ENCODE measurements at regions not wholly inside any gene's neighbourhood (a gene's known extent, or its start where the extent isn't known, plus 50 kb on each side); places are given as distances from the start of the nearest gene placed in this dataset.

DNA sequence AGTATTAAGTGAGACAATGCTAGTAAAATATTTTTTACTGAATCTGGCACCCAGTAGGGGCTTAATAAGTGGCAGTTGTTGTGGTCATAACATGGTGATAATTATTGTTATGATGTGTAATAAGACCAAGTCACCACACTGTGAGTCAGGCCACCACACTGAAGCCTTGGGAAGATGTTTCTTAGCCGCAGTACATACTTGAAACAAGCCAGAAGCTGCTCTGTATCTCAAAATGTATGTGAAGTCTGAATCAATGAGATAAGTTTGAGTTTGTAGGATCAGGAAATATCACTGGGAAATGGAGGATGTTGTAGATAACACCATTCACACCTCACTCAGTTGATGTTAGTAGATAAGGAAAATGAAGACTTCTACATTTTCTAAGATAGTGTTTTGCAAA is 51.3 kb upstream of the PTPN3 start:
- Histone ChIP-seq H3K27ac (no peak overlapping the region), H3K4me3 (no peak overlapping the region)

DNA sequence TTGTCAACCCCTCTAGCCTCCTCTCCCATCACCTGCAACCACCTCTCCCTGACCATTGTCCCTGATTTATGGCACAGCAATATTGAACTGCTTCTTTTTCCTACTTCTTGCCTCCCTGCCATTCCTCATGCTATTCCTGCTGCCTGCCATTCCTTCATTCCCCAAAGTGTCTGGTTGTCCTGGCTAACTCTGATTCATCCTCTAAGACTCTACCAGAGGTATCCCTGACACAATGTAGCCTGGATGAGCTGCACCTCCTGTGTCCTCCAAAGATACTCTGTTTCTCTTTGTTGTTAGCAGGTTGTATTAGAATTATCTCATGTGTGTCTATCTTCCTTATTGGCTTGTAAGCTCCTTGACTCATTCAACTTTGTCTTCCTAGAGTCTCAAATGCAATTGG is 53.5 kb upstream of the PTPN3 start:
- H3K27ac ChIP-seq, result no peak overlapping the region
- H3K4me3 ChIP-seq, result no peak overlapping the region

DNA sequence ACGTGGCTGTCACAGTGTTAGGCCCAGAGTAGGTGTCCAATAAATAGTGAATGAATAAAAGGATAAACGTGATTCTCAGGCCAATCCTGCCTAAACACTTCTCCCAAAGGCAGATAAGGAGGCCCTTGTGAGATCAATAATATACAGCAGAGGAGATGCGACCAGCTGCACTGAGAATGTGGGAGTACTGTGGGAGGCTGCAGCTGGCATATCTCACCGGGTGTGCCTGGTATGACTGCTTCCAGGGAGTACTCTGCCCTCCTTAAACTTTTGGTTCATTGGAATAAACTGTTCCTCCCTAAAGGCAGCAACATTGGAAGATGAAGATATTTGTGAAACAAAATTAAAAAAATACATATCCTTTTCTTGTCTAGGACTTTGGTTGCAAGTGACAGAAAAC is 57.1 kb upstream of the PTPN3 start:
- H3K4me3 ChIP-seq, result no peak overlapping the region
- H3K27ac ChIP-seq, result peak overlapping the region in 14 of 21 experiments; percentile 21 to 75 (median 61)

DNA sequence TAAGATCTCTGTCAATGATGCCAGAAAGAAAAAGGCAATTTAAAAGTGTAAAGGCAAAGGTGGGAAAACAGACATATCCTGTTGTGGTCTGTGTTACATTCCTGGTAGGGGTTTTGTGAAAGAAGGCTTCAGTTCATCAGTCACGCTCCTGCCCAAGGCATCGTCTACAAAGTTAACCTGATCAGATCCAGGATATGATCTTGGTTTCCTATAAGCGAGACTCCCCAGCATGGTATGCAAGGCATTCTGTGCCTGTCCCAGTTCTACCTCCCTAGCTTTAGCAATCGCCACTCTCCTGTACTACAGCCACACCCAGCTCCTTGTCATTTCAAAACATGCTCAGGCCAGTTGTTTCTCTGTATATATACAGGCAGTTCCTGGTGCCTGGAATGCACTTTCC is 58.0 kb upstream of the PTPN3 start:
- Histone ChIP-seq H3K4me3 (no peak overlapping the region), H3K27ac (peak overlapping the region in 16 of 21 experiments; percentile 35 to 75 (median 59))

DNA sequence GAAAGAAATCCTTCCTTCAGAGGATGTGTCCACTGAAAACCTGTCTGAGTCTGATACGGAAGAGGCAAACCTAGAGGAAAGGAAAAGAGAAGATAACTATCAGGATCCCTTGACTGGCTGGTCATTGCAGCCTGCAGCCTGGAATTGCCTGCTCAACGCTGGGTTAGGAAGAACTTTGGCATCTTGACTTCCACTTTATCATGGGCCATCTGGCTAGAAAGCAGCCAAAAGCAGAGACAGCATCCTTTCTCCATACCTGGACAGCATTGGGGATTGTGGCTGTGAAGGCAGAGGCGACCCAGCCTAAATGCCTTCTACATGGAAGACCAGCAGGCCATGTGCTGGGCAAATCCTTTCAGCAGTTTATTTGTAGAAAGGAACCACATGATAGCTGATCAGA is 58.7 kb upstream of the PTPN3 start:
- Histone ChIP-seq H3K4me3 (no peak overlapping the region), H3K27ac (peak overlapping the region in 8 of 21 experiments; percentile 27 to 66 (median 49))

DNA sequence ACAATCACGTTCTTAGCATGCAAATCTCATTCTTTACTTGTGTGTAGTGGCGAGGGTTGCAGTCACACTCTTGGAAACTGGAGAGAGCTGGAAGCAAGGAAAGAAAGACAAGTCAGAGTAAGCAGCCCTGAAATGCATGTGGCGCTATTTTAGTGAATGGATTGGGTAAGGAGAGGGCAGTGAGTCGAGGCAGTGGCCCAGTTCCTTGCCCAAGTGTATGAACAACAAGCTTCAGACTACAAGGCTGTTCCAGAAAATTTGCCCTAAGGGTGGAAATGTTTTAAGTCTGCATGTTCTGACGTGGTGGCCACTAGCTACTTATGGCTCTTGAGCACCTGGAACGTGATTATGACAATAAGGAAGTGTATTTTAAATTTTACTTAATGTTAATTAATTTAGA is 59.4 kb upstream of the PTPN3 start:
- Histone ChIP-seq H3K4me3 (no peak overlapping the region), H3K27ac (peak overlapping the region in 2 of 21 experiments; percentile 34 to 66)

DNA sequence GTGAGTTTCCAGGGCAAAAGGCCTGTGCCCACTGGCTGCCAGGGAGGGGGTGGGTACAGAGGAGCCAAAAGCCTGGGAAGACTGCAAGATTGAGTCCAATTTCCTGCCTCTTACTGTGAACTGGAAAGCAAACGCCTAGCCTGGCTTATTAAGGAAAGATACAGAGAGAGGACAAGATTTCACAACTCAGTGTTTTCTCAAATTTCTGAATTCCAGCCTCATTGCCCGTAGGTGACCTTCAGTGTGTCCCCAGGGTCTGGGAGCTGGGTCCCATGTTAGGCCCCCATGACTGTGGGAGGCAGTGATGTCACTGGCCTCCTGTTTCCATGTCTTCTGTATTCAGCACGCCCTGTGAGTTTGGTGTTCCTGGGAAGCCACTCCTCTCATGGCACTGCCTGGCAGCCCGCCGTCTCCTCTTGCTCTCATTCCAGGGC is 60.6 kb upstream of the PTPN3 start:
- Histone ChIP-seq H3K27ac (no peak overlapping the region), H3K4me3 (no peak overlapping the region)

DNA sequence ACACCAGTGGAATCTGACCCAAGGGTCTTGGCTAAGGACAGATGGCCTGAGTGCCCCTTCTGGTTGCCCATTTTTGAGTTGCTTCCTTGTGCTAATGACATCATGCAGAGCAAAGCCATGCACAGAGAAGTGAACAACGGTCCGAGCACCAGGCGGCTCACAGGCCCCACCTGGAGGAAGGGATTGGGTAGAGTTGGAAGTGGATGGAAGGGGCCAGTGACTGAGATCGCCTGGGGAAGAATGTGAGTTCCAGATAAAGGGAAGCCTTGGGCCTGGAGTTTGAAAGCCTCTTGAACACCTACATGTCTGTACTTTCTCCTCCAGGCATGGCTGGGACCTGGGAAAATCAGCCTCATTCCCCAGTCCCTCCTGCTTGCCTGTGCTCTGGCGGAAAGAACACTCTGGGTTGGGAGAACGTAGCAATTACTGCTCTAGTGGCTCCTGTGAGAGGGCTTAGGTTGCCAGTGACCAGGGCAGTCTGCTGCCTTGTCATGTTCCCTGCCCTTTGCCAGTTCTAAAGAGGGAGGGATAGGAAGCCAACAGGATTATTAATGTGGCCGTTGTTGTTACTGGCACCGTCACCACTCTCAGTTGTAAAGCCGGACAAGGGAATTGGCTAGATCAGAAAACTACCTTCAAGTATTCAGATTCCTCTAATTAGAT is 62.5 kb upstream of the PTPN3 start:
- Histone ChIP-seq H3K27ac (no peak overlapping the region), H3K4me3 (no peak overlapping the region)

DNA sequence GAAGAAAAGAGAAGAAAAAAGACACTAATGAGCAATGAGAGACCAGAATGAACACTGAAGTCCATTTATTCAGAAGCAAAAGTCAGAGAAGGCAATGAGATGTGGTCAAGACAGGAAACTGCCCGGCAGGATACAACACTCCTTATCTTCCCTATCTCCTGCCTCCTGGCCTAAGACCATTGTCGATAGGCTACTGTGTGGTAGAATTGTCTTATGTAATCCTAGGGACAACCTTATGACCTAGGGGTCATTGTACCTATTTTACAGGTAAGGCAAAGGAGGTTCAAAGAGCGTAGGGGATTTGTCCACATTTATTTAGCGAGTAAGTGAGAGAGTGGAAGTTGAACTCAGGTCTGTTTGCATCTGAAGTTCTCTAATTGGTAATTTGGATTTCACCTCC is 63.0 kb upstream of the PTPN3 start:
- H3K4me3 ChIP-seq, result no peak overlapping the region
- H3K27ac ChIP-seq, result no peak overlapping the region

DNA sequence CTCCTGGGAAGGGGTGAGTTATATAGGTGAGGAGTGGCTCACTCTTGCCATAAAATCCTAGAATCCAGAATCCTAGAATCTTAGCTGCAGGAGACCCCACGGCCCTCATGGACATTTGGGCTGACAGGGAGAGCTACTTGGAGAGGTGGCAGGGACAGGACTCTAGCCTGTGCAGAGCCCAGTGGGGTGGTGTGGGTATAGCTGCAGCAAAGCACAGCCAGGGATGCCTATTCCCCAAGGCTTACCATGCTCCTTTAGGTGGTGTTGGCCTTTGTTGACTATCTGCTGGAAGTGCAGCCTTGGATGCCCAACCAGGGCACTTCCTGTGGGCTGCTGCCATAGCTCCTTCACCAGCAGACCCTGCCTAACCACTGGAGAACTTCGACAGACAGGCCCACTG is 70.0 kb upstream of the PTPN3 start:
- no peak overlapping the region for H3K27ac ChIP-seq
- H3K4me3 ChIP-seq, result no peak overlapping the region

DNA sequence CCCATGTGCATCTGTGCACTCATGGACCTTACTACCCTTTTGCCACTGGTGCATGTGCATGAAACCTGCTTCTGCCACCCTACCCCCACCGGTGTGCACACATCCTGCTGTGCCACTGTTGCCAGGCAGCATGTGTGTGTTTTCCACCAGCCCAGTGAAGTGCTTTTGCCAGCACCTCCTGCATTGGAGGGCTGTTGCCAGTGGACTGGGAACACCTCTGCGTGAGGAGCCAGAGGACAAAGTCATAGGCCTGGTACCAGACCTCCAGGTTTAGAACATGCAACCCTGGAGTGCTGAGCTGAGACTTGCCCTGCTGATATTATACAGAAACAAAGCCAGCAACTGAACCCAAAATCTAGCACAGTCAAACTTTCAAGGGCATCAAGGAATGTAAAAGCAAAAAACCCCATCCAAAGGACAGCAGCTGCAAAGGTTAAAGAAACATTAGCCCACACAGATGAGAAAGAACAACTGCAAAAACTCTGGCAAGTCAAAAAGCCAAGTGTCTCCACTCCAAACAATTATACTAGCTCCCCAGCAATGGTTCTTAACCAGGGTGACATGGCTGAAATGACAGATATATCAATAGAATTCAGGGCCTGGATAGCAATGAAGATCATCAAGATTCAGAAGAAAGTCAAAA is 70.6 kb upstream of the PTPN3 start:
- Histone ChIP-seq H3K27ac (no peak overlapping the region), H3K4me3 (no peak overlapping the region)

DNA sequence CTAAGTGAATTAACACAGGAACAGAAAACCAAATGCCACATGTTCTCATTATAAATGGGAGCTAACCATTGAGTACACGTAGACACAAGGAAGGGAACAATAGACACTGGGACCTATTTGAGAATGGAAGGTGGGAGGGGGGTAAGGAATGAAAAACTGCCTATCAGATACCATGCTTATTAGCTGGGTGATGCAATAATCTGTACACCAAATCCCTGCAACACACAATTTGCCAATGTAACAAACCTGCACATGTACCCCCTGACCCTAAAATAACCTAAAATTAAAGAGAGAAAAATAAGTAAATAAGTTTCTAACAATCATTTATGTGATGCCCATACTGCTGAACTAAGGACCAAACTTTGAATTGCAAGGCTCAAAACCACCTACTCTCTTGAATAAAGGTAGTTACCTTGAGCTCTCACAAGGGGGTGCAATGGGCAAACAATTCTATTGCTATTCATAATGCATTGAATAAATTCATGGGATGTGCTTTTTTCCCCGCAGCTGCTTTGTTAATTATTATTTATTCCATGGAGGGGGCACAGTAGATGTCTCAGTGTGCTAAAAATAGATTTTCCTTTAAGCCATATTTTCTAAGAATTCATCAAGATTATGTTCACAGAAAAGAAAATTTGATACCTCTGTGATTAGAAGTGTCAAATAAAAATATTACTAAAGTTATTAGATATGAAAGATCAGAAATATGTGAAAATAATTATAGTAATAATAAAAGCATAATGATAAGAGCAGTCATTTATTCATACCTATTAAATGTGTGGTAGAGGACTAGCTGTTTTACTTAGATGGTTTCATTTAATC is 76.2 kb upstream of the PTPN3 start:
- H3K4me3 ChIP-seq, result no peak overlapping the region
- H3K27ac ChIP-seq, result no peak overlapping the region

DNA sequence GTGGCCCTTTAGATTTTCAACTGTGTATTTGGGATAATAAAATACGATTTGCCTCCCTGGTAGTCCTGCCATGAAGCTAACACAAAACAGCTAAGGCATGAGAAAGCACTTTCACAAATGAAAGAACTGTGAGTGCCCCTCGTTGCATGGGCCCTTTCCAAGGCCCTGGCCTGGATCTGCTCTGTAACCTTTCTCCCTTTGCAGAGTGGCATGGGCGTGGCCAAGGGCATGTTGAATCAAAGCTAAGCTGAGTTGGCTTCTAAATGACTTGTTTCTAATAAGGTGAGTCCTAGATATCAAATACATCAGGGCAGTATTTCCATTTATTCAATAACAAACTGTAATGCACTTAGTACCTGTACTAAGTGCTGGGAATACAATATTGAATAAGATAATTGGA is 78.7 kb upstream of the PTPN3 start:
- no peak overlapping the region for H3K4me3 ChIP-seq
- H3K27ac ChIP-seq, result no peak overlapping the region

DNA sequence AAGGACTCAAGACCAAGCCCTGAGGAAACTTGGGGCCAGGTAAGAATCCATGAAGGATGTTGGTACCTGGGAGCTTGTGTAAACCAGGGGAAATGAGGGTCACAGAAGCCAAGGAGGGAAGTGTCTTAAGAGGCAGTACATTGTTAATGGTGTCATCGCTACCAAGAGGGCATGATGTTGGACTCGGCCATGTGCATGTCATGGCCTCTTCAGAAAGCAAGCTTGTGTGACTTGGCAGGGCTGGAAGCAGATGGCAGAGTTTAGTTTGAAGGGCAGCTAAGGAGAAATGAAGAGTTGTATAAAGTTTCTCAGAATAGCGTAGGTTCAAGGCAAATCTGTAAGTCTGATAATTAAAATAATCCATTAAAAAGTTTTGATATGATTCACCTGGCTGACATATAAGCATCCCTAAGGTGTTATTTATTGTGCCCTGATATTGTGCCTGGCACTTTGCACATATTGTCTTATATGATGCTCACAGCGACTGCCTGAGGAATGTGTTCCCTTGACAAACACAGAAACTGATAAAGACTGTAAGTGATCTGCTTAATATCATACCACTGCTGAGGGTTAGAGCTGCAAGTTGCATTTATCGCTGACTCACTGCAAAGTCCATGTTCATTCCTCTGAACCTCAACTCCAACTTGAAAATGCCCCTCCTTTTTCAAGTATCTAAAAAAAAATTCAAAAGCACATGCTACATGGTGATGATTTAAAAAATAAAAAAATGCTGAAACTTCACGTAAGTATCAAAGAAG is 81.3 kb upstream of the PTPN3 start:
- no peak overlapping the region for H3K27ac ChIP-seq
- no peak overlapping the region for H3K4me3 ChIP-seq

DNA sequence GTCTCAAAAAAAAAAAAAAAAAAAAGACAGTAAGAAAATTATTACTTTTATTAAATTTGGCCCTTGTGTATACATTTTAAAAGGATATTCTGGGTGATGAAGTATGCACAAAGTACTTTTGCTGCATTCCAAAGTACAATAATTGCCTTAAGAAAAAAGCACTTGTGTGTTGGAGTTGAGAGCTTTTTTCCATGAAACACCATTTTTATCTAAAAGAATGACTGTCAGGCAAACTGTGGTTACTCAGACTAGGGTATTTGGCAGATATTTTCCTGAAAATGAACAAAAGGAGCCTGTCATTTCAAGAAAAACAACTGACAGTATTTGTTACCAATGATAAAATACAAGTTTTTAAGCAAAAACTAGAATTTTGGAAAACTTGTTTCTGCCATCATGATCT is 84.3 kb upstream of the PTPN3 start:
- Histone ChIP-seq H3K27ac (no peak overlapping the region), H3K4me3 (no peak overlapping the region)

DNA sequence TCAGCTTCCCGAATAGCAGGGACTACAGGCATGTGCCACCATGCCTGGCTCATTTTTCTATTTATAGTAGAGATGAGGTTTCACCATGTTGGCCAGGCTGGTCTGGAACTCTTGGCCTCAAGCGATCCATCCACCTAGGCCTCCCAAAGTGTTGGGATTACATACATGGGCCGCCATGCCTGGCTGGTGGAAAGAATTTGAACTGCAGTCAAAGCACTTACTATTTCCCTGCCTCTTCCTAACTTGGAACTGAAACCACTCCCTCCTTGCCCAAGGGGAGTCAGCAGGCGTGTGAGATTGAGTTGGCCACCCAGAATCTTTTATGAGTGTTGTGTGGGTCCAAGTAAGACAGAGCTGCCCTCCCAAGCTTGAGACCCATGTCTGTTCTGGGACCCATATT is 86.1 kb upstream of the PTPN3 start:
- no peak overlapping the region for H3K27ac ChIP-seq
- no peak overlapping the region for H3K4me3 ChIP-seq

DNA sequence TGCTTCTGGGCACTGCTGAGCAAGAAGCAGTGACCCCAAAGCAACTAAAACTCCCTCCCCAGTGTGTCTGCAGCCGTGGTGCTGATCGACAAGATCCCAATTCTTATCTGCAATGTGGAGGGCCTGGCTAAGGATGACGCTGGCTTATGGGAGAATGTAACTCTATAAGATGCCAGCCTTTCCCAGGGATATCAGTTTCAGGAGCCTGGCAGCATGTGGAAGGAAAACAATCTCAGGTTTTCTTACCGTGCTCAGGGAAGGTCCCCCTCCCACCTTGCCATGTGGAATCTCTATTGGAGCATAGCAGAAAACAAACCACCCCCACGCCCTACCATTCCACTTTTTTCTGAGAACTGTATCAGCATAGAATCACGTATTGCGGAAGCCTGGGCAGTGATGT is 87.7 kb upstream of the PTPN3 start:
- H3K27ac ChIP-seq, result no peak overlapping the region

DNA sequence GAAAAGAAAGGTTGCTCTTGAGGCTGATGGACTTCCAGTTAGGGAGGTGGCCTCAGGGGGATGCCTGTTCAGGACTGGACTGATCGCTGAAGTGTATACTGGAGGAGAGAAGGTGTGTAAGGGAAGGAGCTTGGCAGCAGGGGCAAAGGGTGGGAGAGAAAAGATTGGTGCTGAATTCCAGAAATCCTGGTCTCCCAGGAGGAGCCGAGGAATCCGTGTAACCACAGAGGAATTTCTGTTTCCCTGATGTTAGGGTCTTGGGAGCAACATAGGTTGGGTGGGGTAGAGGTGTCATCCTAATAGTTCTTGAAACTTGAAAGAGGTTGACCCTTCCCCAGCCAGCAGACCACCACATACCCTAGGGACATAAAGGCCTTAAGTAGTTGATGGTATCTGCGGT is 88.9 kb upstream of the PTPN3 start:
- no peak overlapping the region for H3K27ac ChIP-seq
- no peak overlapping the region for H3K4me3 ChIP-seq

More for the DNA sequence above, 87.7 kb upstream of the PTPN3 start:
- no peak overlapping the region for H3K4me3 ChIP-seq

DNA sequence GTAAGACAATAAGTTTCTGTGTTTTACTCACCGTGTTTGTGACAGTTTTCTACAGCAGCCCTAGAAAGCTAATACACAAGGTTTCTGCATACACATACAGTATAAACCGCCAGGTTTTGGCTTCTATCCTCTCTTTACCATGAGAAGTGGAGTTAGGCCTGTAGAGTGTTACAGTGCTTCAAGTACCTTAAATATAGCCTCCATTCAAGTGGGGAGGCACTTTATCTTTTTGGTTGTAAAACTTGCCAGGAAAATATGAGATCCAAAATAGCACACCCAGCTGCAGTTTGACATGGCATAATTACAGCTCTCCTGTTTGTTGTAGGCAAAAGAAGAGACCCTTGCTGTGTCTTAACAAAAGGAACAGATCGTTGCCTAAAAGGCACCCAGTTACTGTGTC is 90.3 kb upstream of the PTPN3 start:
- Histone ChIP-seq H3K4me3 (no peak overlapping the region), H3K27ac (no peak overlapping the region)

DNA sequence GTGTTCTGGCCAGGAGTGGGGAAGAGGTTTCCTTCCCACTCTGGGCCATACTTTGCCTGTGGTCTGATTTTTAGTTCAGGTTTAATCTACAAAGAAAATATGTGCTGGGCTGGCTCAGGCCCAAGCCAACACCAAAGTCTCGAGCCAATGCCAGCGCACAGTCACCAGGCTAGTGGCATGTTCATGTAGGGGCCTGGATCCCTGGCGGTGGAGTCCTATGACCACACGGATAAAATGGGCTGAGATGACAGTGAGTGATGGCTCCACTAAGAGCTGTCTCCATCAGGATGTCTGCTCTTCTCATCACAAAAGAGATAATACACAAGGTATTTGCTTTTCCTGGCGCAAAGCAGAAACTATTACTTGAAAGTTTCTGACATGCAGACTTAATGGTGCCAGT is 92.9 kb upstream of the PTPN3 start:
- Histone ChIP-seq H3K27ac (no peak overlapping the region), H3K4me3 (no peak overlapping the region)
